HFFc6 (cell line): ENCODE measurements at regions not wholly inside any gene's neighbourhood (a gene's known extent, or its start where the extent isn't known, plus 50 kb on each side); places are given as distances from the start of the nearest gene placed in this dataset.

Source experiments
- DNase-seq: peaks from one replicate; pipeline ENCODE4 v3.0.0-alpha.2; 2018
- H3K27ac Mint-ChIP-seq: 2 replicates; pipeline ENCODE4 v1.8.0; 2020; ENCODE audit warnings: mild to moderate bottlenecking, mixed read lengths
- H3K27me3 Mint-ChIP-seq: 2 replicates; pipeline ENCODE4 v1.8.0; 2021; ENCODE audit warnings: mild to moderate bottlenecking, moderate library complexity, mixed read lengths; ENCODE audit not compliant: insufficient read depth
- H3K36me3 Mint-ChIP-seq: 2 replicates; pipeline ENCODE4 v1.8.0; 2021; ENCODE audit warnings: low read depth, mixed read lengths
- H3K4me1 Mint-ChIP-seq: 2 replicates; pipeline ENCODE4 v1.8.0; 2020; ENCODE audit warnings: low read depth, mixed read lengths
- H3K4me3 Mint-ChIP-seq: 2 replicates; pipeline ENCODE4 v1.8.0; 2020; ENCODE audit warnings: mild to moderate bottlenecking, moderate library complexity, mixed read lengths
- H3K9me3 Mint-ChIP-seq: 2 replicates; pipeline ENCODE4 v1.8.0; 2020; ENCODE audit warnings: mild to moderate bottlenecking, mixed read lengths
- TF ChIP-seq, protein P1 (sequence below): fragments of 200-600 bp; sonication (generic); IDR thresholded peaks from 2 replicates; pipeline ENCODE4 v1.5.0; 2021; ENCODE audit warnings: antibody characterized with exemption, mild to moderate bottlenecking

DNA sequence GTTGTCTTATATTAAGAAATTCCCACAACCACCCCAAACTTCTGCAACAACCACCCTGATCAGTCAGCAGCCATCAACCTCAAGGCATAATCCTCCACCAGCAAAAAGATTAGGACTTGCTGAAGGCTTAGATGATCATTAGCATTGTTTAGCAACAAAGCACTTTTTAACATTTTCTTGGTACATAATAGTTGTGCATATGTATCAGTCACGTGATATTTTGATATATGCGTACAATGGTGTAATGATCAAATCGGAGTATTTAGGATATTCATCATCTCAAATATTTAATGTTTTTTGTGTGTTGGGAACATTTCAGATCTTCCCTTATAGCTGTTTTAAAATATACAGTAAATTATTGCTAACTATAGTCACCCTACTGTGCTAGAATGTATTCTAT is 73.5 kb upstream of the API5 start:
- Mint-ChIP-seq H3K27me3 (no peaks in the 10 kb centered on the region; the same call in 1 of the 2 replicates), H3K4me3 (no peak overlapping the region), H3K9me3 (peaks cover 10% of the 10 kb centered on the region), H3K36me3 (no peaks in the 10 kb centered on the region), H3K27ac (no peak overlapping the region), H3K4me1 (no peaks in the 10 kb centered on the region)
- no peak for DNase-seq
- TF ChIP-seq, protein P1, sequence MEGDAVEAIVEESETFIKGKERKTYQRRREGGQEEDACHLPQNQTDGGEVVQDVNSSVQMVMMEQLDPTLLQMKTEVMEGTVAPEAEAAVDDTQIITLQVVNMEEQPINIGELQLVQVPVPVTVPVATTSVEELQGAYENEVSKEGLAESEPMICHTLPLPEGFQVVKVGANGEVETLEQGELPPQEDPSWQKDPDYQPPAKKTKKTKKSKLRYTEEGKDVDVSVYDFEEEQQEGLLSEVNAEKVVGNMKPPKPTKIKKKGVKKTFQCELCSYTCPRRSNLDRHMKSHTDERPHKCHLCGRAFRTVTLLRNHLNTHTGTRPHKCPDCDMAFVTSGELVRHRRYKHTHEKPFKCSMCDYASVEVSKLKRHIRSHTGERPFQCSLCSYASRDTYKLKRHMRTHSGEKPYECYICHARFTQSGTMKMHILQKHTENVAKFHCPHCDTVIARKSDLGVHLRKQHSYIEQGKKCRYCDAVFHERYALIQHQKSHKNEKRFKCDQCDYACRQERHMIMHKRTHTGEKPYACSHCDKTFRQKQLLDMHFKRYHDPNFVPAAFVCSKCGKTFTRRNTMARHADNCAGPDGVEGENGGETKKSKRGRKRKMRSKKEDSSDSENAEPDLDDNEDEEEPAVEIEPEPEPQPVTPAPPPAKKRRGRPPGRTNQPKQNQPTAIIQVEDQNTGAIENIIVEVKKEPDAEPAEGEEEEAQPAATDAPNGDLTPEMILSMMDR: no peak

DNA sequence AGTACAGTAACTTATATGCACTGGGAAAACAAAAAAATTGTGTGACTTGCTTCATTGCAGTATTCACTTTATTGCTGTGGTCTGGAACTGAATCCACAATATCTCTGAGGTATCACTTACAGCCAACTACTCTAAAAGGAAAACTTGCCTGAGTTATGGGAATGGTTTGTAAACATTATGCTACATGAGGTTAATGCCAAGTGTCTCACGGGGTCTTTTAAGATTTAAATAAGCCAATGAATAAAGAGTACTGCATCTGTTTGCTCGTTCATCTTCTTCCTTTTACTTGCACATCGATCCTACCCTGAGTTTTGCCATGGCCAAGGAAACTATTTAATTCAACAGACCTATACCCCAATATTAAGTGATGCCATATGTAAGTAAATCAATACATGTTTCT is 72.0 kb upstream of the API5 start:
- TF ChIP-seq, protein P1: no peak
- peaks cover 16% of the 10 kb centered on the region for H3K9me3 Mint-ChIP-seq
- no peaks in the 10 kb centered on the region for H3K4me1 Mint-ChIP-seq
- no peaks in the 10 kb centered on the region for H3K27me3 Mint-ChIP-seq
- H3K36me3 Mint-ChIP-seq: no peaks in the 10 kb centered on the region
- no peak for DNase-seq
- no peak overlapping the region for H3K27ac Mint-ChIP-seq
- no peak overlapping the region for H3K4me3 Mint-ChIP-seq

DNA sequence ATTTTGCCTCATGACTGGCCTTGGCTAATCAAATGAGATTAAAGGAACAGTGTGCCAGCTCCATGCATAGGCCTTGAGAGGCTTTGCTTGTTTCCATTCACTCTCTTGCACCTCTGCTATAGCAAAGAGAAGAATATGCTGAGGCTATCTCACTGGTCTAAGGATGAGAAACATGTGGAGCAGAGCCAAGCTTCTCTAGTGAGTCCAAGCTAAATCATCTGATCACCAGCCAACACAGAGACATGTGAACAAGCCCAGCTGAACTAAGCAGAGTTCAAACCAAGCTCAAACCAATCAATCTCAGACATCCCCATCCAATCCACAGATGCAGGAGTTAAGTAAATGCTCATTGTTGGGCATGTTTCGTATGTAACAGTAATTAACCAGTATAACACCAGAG is 69.4 kb upstream of the API5 start:
- H3K4me3 Mint-ChIP-seq: no peak overlapping the region
- TF ChIP-seq, protein P1: no peak
- no peaks in the 10 kb centered on the region for H3K27me3 Mint-ChIP-seq
- no peaks in the 10 kb centered on the region for H3K36me3 Mint-ChIP-seq
- no peaks in the 10 kb centered on the region for H3K4me1 Mint-ChIP-seq
- H3K9me3 Mint-ChIP-seq: peaks cover 16% of the 10 kb centered on the region
- DNase-seq: no peak
- H3K27ac Mint-ChIP-seq: no peak overlapping the region

DNA sequence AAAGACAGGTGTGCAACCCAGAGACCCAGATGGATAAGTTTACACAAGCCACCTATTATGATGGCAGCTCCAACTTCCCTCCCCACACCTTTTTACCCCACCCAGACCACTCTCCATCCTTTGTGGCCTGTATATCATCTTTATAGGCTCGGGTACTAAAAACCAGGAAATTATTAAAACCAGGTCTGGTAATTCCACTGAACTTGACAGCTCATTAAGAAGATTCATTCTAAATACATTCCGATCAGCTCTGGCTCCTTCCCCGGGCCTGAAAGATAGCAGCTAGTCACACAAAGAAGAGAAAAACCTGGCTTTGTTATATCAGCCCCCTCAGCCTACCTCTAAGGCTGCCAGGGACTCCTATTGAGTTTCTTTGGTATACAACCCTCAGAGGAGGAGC is 67.9 kb upstream of the API5 start:
- H3K36me3 Mint-ChIP-seq: no peaks in the 10 kb centered on the region
- no peak for DNase-seq
- no peak overlapping the region for H3K27ac Mint-ChIP-seq
- no peaks in the 10 kb centered on the region for H3K4me1 Mint-ChIP-seq
- H3K27me3 Mint-ChIP-seq: no peaks in the 10 kb centered on the region
- peaks cover 16% of the 10 kb centered on the region for H3K9me3 Mint-ChIP-seq
- TF ChIP-seq, protein P1: no peak
- H3K4me3 Mint-ChIP-seq: no peak overlapping the region

DNA sequence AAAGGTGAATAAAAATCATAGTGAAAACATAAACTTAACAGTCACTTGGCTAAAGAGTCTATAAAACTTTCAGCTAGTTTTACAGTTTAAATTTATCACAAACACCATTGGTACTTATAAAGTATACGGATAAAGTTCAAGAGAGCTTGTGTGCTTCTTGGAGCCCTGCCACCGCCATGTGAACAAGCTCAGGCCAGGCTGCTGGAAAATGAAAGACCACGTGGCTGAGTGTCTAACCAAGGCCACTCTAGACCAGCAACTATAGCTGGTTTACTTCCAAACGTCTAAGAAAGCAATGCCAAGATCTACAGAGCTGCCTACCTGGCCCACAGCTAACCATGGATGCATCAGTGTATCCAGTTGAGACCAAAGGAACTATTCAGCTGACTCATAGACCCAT is 66.3 kb upstream of the API5 start:
- TF ChIP-seq, protein P1: no peak
- no peaks in the 10 kb centered on the region for H3K27me3 Mint-ChIP-seq

DNA sequence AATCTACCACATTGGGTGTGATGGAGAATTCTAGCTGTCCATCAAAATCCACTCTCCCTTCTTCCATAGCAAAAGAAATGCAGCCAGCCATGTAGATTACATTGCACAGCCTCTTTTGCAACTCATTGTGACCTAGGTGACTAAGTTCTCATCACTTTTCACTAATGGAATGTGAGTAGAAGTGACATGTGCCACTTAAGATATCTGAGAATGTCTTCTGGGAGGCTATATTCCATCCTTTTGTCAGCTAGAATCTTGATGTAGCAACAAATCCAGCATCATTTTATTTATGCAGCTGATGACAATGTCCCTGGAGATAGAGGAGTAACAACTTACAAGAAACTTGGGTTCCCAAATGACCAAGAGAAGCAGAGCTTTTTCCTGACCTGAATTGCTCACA is 61.5 kb upstream of the API5 start:
- H3K27me3 Mint-ChIP-seq: no peaks in the 10 kb centered on the region; the same call in 1 of the 2 replicates
- peaks cover 5% of the 10 kb centered on the region; the same call in 1 of the 2 replicates for H3K9me3 Mint-ChIP-seq
- H3K27ac Mint-ChIP-seq: no peak overlapping the region
- TF ChIP-seq, protein P1: no peak
- no peak for DNase-seq
- no peak overlapping the region for H3K4me3 Mint-ChIP-seq
- no peaks in the 10 kb centered on the region for H3K36me3 Mint-ChIP-seq
- H3K4me1 Mint-ChIP-seq: no peaks in the 10 kb centered on the region

More for the DNA sequence above, 66.3 kb upstream of the API5 start:
- H3K4me1 Mint-ChIP-seq: no peaks in the 10 kb centered on the region
- no peak overlapping the region for H3K4me3 Mint-ChIP-seq
- H3K36me3 Mint-ChIP-seq: no peaks in the 10 kb centered on the region
- no peak overlapping the region for H3K27ac Mint-ChIP-seq
- H3K9me3 Mint-ChIP-seq: peaks cover 16% of the 10 kb centered on the region
- DNase-seq: no peak
